Parathyroid adenoma (tissue), 2 donors: ENCODE measurements at regions not wholly inside any gene's neighbourhood (a gene's known extent, or its start where the extent isn't known, plus 50 kb on each side); places are given as distances from the start of the nearest gene placed in this dataset.
"Not testable (repeated sequence)": the region's sequence is repeated elsewhere in the genome, so short reads cannot be mapped to it uniquely, and the experiment has no call there.

Experiments used
- H2AFZ ChIP-seq: fragments of 300-600 bp; sonication (generic); one replicate; pipeline ENCODE4 v1.7.0; 2017; ENCODE audit warnings: antibody characterized with exemption, mild to moderate bottlenecking
- H3K27ac ChIP-seq: fragments of 300-600 bp; sonication (generic); one replicate; pipeline ENCODE4 v1.7.0; 2017
- H3K27me3 ChIP-seq: fragments of 300-600 bp; sonication (generic); one replicate; pipeline ENCODE4 v1.7.0; 2017; ENCODE audit warnings: low read length; ENCODE audit not compliant: control insufficient read depth, insufficient read depth
- H3K36me3 ChIP-seq: fragments of 300-600 bp; sonication (generic); one replicate; pipeline ENCODE4 v1.7.0; 2017; ENCODE audit warnings: low read length; ENCODE audit not compliant: control insufficient read depth, insufficient read depth
- H3K4me1 ChIP-seq: fragments of 300-600 bp; sonication (generic); one replicate; pipeline ENCODE4 v1.7.0; 2017; ENCODE audit warnings: control low read depth
- H3K4me2 ChIP-seq: fragments of 300-600 bp; sonication (generic); one replicate; pipeline ENCODE4 v1.7.0; 2017; ENCODE audit warnings: low read length
- H3K4me3 ChIP-seq: fragments of 300-600 bp; sonication (generic); one replicate; pipeline ENCODE4 v1.7.0; 2017; ENCODE audit warnings: low read depth, low read length
- H3K79me2 ChIP-seq: fragments of 300-600 bp; sonication (generic); one replicate; pipeline ENCODE4 v1.7.0; 2017; ENCODE audit warnings: control low read depth
- H3K9ac ChIP-seq: fragments of 300-600 bp; sonication (generic); one replicate; pipeline ENCODE4 v1.7.0; 2017; ENCODE audit warnings: mild to moderate bottlenecking
- H3K9me3 ChIP-seq: fragments of 300-600 bp; sonication (generic); one replicate; pipeline ENCODE4 v1.7.0; 2017; ENCODE audit warnings: low read length; ENCODE audit not compliant: control insufficient read depth
- TF ChIP-seq, protein P1 (sequence below): fragments of 300-600 bp; sonication (generic); IDR thresholded peaks from one replicate; pipeline ENCODE4 v1.7.0; 2017; ENCODE audit warnings: antibody characterized with exemption, mild to moderate bottlenecking
- donor health status: primary hyperparathyroidism.

DNA sequence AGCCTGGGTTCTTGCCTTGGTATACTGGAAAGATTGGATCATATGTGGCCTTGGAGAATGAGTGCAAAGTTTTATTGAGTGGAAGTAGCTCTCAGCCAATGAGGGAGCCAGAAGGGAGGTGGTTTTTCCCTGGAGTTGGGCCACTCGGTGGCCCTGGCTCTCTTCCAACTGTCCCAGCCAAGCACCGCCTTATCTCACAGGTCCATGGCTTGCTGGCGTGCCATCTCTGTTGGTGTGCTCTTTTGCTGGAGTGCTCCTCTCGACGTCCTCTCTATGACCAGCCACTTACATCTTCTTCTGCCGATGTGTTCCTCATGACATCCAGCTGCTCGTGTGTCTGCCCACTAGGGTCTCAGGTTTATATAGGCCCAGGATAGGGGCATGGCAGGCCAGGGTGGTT lies 505.9 kb upstream of the SYNCRIP start:
- no peak overlapping the region for H3K4me2 ChIP-seq
- TF ChIP-seq, protein P1, sequence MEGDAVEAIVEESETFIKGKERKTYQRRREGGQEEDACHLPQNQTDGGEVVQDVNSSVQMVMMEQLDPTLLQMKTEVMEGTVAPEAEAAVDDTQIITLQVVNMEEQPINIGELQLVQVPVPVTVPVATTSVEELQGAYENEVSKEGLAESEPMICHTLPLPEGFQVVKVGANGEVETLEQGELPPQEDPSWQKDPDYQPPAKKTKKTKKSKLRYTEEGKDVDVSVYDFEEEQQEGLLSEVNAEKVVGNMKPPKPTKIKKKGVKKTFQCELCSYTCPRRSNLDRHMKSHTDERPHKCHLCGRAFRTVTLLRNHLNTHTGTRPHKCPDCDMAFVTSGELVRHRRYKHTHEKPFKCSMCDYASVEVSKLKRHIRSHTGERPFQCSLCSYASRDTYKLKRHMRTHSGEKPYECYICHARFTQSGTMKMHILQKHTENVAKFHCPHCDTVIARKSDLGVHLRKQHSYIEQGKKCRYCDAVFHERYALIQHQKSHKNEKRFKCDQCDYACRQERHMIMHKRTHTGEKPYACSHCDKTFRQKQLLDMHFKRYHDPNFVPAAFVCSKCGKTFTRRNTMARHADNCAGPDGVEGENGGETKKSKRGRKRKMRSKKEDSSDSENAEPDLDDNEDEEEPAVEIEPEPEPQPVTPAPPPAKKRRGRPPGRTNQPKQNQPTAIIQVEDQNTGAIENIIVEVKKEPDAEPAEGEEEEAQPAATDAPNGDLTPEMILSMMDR = no peak
- no peak overlapping the region for H3K4me3 ChIP-seq
- no peaks in the 10 kb centered on the region for H3K79me2 ChIP-seq
- no peak overlapping the region for H2AFZ ChIP-seq
- H3K4me1 ChIP-seq = no peaks in the 10 kb centered on the region
- no peaks in the 10 kb centered on the region for H3K36me3 ChIP-seq
- H3K9ac ChIP-seq = no peak overlapping the region
- no peaks in the 10 kb centered on the region for H3K9me3 ChIP-seq
- no peaks in the 10 kb centered on the region for H3K27me3 ChIP-seq
- H3K27ac ChIP-seq = no peak overlapping the region

DNA sequence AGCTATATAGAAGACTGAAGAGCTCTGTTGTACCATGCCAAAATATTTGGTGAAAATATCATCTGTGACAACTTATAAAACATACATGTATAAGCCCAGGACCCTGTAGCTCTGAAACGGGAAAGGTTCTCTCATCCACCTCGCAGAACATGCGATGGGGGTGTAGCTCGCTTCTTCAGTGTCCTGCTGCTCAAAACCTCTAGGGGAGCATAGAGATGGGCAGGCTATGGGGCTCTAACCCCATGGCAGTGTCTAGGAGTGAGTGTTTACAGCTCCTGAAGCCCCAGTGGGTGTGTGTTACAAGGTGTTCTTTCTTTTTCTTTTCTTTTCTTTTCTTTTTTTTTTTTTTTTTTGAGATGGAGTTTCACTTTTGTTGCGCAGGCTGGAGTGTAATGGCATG lies 505.2 kb upstream of the SYNCRIP start:
- H3K4me2 ChIP-seq = no peak overlapping the region
- no peak overlapping the region for H2AFZ ChIP-seq
- H3K27me3 ChIP-seq = no peaks in the 10 kb centered on the region
- no peaks in the 10 kb centered on the region for H3K9me3 ChIP-seq
- no peaks in the 10 kb centered on the region for H3K79me2 ChIP-seq
- TF ChIP-seq, protein P1 = no peak
- no peak overlapping the region for H3K9ac ChIP-seq
- H3K4me1 ChIP-seq = no peaks in the 10 kb centered on the region
- H3K36me3 ChIP-seq = no peaks in the 10 kb centered on the region
- no peak overlapping the region for H3K27ac ChIP-seq
- no peak overlapping the region for H3K4me3 ChIP-seq

DNA sequence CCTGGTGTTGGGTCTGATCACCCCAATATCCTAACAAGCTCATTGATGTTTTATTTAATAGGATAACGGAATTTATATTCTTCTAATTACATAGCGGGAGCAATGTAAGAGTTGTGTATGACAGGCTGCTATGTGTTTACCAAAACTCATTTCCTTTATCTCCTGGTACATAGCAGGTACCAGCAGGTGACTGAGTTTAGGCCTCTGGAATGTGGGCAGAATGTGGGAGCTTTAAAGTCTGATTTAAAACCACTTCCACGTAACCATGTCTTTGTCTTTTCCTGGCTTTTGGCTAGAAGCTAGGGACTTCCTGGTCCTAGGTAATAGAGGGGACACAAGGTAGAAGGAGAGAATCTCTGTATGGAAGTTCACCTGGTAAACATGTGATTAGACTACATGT lies 504.6 kb upstream of the SYNCRIP start:
- no peaks in the 10 kb centered on the region for H3K9me3 ChIP-seq
- no peaks in the 10 kb centered on the region for H3K4me1 ChIP-seq
- no peak overlapping the region for H2AFZ ChIP-seq
- H3K36me3 ChIP-seq = no peaks in the 10 kb centered on the region
- H3K9ac ChIP-seq = no peak overlapping the region
- no peaks in the 10 kb centered on the region for H3K27me3 ChIP-seq
- no peaks in the 10 kb centered on the region for H3K79me2 ChIP-seq
- H3K4me3 ChIP-seq = no peak overlapping the region
- no peak overlapping the region for H3K27ac ChIP-seq
- H3K4me2 ChIP-seq = no peak overlapping the region
- TF ChIP-seq, protein P1 = no peak

DNA sequence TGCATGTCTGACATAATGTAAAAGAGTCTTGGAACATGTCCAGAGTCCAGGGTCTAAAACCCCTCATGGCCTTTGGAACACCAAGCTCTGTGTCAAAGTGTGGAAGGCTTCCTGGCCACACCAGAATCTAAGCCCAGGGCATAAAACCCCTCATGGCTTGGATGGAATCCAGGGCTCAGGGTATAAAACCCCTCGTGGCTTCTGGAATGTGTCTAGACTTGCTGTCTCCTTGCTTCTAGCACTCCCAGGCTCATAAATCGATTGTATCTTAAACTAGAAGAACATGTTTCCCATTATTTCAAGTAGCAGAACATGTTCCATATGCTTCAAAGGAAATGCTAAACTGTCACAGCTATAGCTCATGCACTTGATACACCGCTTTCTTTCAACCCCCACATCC lies 504.1 kb upstream of the SYNCRIP start:
- H3K4me2 ChIP-seq, H3K9ac ChIP-seq, H3K79me2 ChIP-seq, H3K27ac ChIP-seq, H3K4me3 ChIP-seq, H3K27me3 ChIP-seq, H3K36me3 ChIP-seq, H2AFZ ChIP-seq, H3K9me3 ChIP-seq, H3K4me1 ChIP-seq: not testable (repeated sequence)

DNA sequence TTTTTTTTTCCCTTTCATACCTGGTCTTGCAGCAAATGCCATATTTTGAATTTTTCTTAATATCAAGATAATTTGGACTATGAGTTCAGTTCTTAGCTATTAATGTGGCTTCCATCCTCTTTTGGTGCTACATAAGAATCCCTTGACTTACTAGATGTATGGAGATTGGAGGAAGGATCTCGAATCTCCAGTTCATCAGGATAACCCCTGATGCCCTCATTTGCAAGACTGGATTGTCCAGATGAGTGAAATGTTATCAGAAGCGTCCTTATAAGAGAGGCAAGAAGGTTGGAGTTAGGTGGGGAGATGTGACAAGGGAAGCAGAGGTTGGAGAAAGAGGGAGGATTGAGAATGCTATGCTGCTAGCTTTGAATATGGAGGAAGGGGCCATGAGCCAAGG lies 499.6 kb upstream of the SYNCRIP start:
- H3K4me1 ChIP-seq = no peaks in the 10 kb centered on the region
- H2AFZ ChIP-seq = no peak overlapping the region
- no peak overlapping the region for H3K4me2 ChIP-seq
- no peak overlapping the region for H3K9ac ChIP-seq
- H3K79me2 ChIP-seq = no peaks in the 10 kb centered on the region
- H3K27me3 ChIP-seq = no peaks in the 10 kb centered on the region
- TF ChIP-seq, protein P1 = no peak
- H3K9me3 ChIP-seq = no peaks in the 10 kb centered on the region
- no peaks in the 10 kb centered on the region for H3K36me3 ChIP-seq
- H3K4me3 ChIP-seq = no peak overlapping the region
- H3K27ac ChIP-seq = no peak overlapping the region
